A172 (cell line): ENCODE measurements at regions not wholly inside any gene's neighbourhood (a gene's known extent, or its start where the extent isn't known, plus 50 kb on each side); places are given as distances from the start of the nearest gene placed in this dataset.
"Not testable (repeated sequence)": the region's sequence is repeated elsewhere in the genome, so short reads cannot be mapped to it uniquely, and the experiment has no call there.

ENCODE experiments used
- DNase-seq: peaks from one replicate; pipeline ENCODE4 v3.0.0-alpha.2; 2015; ENCODE audit warnings: low spot score

GRCh38 chr21:9572782-9573181 is 948.6 kb upstream of the TPTE start:
- DNase-seq = not testable (repeated sequence)

GRCh38 chr21:9573528-9573927 is 947.9 kb upstream of the TPTE start:
- not testable (repeated sequence) for DNase-seq

- not testable (repeated sequence) for DNase-seq
Measured at GRCh38 chr21:9579275-9579674, 942.1 kb upstream of the TPTE start.

- DNase-seq = not testable (repeated sequence)
Measured at GRCh38 chr21:9587941-9588340, 933.4 kb upstream of the TPTE start.

DNA sequence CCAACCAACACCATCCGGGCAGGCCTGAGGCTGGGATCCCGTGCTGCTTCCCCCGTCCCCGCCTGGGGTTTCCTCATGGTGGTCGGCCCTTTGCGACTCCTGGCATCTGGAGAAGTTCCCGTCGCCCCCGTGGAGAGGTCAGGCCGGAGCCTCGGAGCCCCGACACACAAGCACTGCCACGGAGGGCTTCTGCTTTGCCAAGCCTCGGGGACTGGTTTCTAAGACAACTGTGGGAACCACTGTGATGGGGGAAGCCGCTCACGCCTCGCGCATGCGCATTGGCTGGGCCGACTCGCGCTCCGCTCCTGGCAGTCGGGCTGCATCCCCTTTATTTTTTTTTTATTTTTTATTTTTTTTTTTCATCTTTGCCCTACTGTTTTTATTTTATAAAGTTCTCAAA is 928.8 kb upstream of the TPTE start:
- not testable (repeated sequence) for DNase-seq

DNA sequence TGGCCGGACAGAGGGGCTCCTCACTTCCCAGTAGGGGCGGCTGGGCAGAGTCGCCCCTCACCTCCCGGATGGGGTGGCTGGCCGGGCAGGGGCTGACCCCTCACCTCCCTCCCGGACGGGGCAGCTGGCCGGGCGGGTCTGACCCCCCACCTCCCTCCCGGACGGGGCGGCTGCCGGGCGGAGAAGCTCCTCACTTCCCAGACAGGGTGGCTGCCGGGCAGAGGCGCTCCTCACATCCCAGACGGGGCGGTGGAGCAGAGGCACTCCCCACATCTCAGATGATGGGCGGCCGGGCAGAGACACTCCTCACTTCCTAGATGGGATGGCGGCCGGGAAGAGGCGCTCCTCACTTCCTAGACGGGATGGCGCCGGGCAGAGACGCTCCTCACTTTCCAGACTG is 927.7 kb upstream of the TPTE start:
- not testable (repeated sequence) for DNase-seq

GRCh38 chr21:9614011-9614410 is 907.4 kb upstream of the TPTE start:
- not testable (repeated sequence) for DNase-seq

GRCh38 chr21:9621121-9621793 is 900.1 kb upstream of the TPTE start:
- DNase-seq = not testable (repeated sequence)

GRCh38 chr21:9628051-9628450 is 893.3 kb upstream of the TPTE start:
- DNase-seq = not testable (repeated sequence)

GRCh38 chr21:9647409-9647808 is 874.0 kb upstream of the TPTE start:
- not testable (repeated sequence) for DNase-seq

DNA sequence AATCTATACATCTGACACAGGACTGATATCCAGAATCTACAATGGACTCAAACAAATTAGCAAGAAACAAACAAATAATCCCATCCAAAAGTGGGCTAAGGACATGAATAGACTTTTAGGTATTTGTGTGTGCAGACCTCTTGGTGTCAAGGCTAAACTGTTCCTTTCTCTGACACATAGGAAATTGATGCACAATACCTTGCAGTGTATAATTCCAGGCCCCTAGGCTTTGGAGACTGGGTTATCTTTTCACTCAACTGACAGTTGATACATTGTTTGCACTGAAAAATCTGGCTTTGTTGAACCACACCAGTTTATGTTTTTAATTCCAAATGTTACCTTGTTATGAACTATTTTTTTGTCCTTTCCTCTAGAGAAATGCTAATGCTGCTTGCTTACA is 873.1 kb upstream of the TPTE start:
- DNase-seq = not testable (repeated sequence)

GRCh38 chr21:9648947-9649720 is 872.2 kb upstream of the TPTE start:
- not testable (repeated sequence) for DNase-seq

DNA sequence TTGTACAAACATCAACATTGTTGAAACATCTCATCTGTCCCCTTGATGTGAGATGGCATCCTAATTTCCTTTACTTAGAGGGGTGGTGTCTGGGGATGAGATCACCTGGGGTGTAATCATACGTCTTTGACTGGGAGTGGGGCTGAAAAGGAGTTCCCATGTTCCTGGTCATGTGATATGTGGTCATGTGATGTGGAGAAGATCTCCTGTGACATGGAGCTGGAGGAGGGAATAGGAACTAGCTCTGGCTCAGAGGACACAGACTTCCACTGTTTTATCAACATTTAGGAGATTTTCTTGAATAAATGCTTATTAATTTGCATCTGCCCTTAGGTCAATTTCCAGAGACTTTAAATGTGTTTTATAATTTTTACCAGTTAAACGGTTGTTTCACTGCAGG is 868.6 kb upstream of the TPTE start:
- not testable (repeated sequence) for DNase-seq

- not testable (repeated sequence) for DNase-seq
Measured at GRCh38 chr21:9655221-9655620, 866.2 kb upstream of the TPTE start.

GRCh38 chr21:9656455-9656854 is 864.9 kb upstream of the TPTE start:
- not testable (repeated sequence) for DNase-seq

DNA sequence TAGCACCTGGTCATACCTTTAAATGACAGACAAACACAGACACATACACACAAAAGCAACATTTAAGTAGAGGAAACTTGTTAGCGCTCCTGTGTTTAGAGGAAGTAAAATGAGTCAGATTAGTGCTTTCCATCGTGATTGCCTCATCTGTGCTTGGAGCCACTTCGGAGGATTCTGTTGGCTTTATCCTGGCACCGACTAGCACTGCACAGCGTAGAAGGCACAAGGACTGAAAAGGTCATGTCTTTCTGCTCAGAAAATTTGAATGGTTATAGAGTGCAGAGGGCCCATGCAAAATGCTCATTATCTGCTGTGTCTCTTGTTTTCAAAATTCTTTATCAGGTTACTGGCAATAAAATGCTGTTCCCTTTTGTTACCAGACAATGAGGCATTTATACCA is 863.6 kb upstream of the TPTE start:
- DNase-seq = not testable (repeated sequence)

DNA sequence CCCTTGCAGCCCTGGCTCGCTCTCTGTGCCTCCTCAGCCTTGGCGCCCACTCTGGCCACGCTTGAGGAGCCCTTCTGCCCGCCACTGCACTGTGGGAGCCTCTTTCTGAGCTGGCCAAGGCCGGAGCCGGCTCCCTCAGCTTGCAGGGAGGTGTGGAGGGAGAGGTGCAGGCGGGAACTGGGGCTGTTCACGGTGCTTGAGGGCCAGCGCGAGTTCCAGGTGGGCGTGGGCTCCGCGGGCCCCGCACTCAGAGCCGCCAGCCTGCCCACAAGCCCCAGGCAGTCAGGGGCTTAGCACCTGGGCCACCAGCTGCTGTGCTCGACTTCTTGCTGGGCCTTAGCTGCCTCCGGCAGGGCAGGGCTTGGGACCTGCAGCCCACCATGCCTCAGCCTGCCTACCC is 861.5 kb upstream of the TPTE start:
- DNase-seq = not testable (repeated sequence)

GRCh38 chr21:9663914-9664729 is 857.3 kb upstream of the TPTE start:
- not testable (repeated sequence) for DNase-seq

- not testable (repeated sequence) for DNase-seq
Measured at GRCh38 chr21:9675811-9676210, 845.6 kb upstream of the TPTE start.

- not testable (repeated sequence) for DNase-seq
Measured at GRCh38 chr21:9679029-9679428, 842.4 kb upstream of the TPTE start.

- not testable (repeated sequence) for DNase-seq
Measured at GRCh38 chr21:9688945-9689344, 832.4 kb upstream of the TPTE start.

GRCh38 chr21:9690981-9691380 is 830.4 kb upstream of the TPTE start:
- DNase-seq = not testable (repeated sequence)
